Peyer's patch (tissue), 4 donors: ENCODE measurements at regions not wholly inside any gene's neighbourhood (a gene's known extent, or its start where the extent isn't known, plus 50 kb on each side); places are given as distances from the start of the nearest gene placed in this dataset.

Experiments
- POLR2A ChIP-seq, 2 donors: fragments of 450-650 bp; IDR thresholded peaks; one replicate each; pipeline ENCODE4 v1.5.1; 2017; ENCODE audit warnings: antibody characterized with exemption in 2 of 2, mild to moderate bottlenecking in 2 of 2, moderate library complexity in 2 of 2
- TF ChIP-seq, protein P1 (sequence below), 6 experiments: fragments of 450-650 bp in 4 of 6; fragments of 200-600 bp in 2 of 6; sonication (generic) in 1 of 6; IDR thresholded peaks; one replicate each; pipeline ENCODE4 v1.5.1; 2017 to 2019; ENCODE audit warnings: antibody characterized with exemption in 6 of 6, mild to moderate bottlenecking in 3 of 6, moderate library complexity in 1 of 6

DNA sequence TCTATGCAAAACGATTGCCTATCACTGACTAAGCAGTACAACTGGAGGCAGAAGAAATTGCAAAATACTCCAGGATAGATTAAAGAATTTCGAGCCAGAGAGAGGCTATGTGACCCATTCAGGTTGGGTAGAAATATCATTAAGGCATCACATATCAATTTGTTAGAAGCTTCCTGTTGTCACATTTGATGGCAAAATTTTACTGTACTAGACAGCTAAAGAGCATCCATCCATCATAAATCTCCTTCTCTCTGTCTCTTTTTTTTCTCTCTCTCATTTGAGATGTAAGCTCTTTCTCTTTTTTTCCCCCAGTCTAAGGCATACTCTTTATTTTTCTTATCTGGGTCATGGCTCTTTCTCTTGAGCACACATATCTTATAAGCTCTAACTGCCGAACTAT, 155.7 kb downstream of the EVA1A start:
- TF ChIP-seq, protein P1, sequence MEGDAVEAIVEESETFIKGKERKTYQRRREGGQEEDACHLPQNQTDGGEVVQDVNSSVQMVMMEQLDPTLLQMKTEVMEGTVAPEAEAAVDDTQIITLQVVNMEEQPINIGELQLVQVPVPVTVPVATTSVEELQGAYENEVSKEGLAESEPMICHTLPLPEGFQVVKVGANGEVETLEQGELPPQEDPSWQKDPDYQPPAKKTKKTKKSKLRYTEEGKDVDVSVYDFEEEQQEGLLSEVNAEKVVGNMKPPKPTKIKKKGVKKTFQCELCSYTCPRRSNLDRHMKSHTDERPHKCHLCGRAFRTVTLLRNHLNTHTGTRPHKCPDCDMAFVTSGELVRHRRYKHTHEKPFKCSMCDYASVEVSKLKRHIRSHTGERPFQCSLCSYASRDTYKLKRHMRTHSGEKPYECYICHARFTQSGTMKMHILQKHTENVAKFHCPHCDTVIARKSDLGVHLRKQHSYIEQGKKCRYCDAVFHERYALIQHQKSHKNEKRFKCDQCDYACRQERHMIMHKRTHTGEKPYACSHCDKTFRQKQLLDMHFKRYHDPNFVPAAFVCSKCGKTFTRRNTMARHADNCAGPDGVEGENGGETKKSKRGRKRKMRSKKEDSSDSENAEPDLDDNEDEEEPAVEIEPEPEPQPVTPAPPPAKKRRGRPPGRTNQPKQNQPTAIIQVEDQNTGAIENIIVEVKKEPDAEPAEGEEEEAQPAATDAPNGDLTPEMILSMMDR (IDR thresholded peaks at IDR 0.05) = no peak
- no peak for TF ChIP-seq POLR2A (IDR thresholded peaks at IDR 0.05)
